GM19468 (cell line): ENCODE measurements at regions not wholly inside any gene's neighbourhood (a gene's known extent, or its start where the extent isn't known, plus 50 kb on each side); places are given as distances from the start of the nearest gene placed in this dataset.
"Not testable (repeated sequence)": the region's sequence is repeated elsewhere in the genome, so short reads cannot be mapped to it uniquely, and the experiment has no call there.

Experiments
- ATAC-seq: cut with Tn5 transposase; IDR thresholded peaks from one replicate; pipeline ENCODE4 v1.9.1; 2021; ENCODE audit warnings: mild to moderate bottlenecking, moderate library complexity, moderate number of reproducible peaks; ENCODE audit not compliant: unreplicated experiment; ENCODE audit errors: extremely low read depth

DNA sequence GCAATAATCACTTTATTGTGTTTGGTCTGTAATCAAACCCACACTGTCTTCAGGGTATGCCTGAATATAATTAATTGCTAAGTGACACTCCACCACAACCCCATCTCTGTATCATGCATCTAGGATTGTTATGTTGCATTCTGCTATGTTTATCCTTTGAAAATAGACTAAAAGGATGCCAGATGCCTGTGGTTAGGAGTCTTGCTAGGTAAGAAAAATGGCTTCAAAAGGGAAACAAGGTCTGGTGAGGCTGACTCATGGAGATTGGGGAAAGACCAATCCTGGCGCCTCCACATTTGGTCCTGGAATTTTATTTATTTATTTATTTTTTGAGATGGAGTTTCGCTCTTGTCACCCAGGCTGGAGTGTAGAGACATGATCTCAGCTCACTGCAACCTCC, 360.5 kb upstream of the SLC7A11 start:
- ATAC-seq, result no peak

DNA sequence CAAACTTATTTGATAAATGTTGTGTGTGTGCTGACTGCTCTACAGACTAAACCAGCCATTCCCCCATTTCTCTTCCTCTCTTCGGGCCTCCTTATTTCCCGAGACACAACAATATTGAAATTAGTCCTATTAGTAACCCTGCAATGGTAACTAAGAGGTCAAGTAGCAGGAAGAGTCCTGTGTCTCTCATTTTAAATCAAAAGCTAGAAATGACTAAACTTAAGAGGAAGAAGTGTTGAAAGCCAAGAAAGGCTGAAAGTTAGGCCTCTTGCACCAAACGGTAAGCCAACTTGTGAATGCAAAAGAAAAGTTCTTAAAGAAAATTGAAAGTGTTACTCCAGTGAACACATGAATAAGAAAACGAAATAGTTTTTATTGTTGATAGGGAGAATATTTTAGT, 357.8 kb upstream of the SLC7A11 start:
- no peak for ATAC-seq

GRCh38 chr4:138598226-138598625, 356.1 kb upstream of the SLC7A11 start:
- ATAC-seq, result no peak

GRCh38 chr4:138596896-138597295, 354.7 kb upstream of the SLC7A11 start:
- ATAC-seq, result no peak

GRCh38 chr4:138595731-138596460, 353.7 kb upstream of the SLC7A11 start:
- ATAC-seq, result no peak

DNA sequence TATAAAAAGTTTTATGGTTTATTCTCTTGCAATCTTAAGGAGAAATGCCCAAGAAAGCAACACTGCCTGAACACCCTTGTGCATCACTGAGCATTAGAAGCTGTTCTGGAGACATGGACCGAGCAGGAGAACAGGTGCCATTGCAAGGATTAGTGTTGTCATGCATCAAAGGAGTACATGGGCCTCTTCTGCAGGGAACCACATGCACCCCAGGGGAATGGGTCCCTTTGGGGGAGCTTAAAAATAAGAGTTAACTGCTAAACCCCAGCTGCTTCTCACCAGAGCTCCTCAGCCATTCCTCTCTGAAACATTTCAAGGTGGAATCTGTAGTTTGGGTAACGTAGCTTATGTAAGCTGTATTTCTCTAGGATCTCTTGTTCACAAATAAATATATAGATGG, 353.0 kb upstream of the SLC7A11 start:
- ATAC-seq, result no peak

- ATAC-seq, result no peak
These were observed 350.6 kb upstream of the SLC7A11 start for GRCh38 chr4:138592796-138593195.

DNA sequence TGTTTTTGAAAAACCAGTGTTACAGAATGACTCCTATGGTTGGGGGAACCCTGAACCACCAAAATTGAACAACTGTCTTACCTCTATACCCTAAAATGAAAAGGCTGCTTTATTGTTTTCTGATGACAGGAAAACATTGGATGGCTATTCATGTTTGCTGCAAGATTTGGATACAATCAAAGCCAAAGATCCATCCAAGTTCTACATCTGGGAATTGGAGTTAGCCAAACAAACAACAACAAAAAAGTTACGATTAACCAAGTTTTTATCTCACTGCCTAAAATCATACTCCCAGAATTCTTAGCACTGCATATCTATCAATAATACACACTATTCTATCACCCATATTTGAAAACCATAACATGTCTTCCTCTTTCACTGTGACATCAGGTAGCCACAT, 349.7 kb upstream of the SLC7A11 start:
- no peak for ATAC-seq

- no peak for ATAC-seq
These were observed 346.4 kb upstream of the SLC7A11 start for GRCh38 chr4:138588501-138588900.

- no peak for ATAC-seq
These were observed 337.0 kb upstream of the SLC7A11 start for GRCh38 chr4:138579146-138579545.

- not testable (repeated sequence) for ATAC-seq
These were observed 335.7 kb upstream of the SLC7A11 start for GRCh38 chr4:138577826-138578225.

- no peak for ATAC-seq
These were observed 335.0 kb upstream of the SLC7A11 start for GRCh38 chr4:138577145-138577544.

- ATAC-seq, result no peak
These were observed 334.5 kb upstream of the SLC7A11 start for GRCh38 chr4:138576684-138577083.

GRCh38 chr4:138573246-138573645, 331.1 kb upstream of the SLC7A11 start:
- no peak for ATAC-seq

GRCh38 chr4:138572007-138572406, 329.9 kb upstream of the SLC7A11 start:
- ATAC-seq, result no peak

- ATAC-seq, result no peak
These were observed 325.5 kb upstream of the SLC7A11 start for GRCh38 chr4:138567696-138568095.

- no peak for ATAC-seq
These were observed 323.4 kb upstream of the SLC7A11 start for GRCh38 chr4:138565576-138565975.

DNA sequence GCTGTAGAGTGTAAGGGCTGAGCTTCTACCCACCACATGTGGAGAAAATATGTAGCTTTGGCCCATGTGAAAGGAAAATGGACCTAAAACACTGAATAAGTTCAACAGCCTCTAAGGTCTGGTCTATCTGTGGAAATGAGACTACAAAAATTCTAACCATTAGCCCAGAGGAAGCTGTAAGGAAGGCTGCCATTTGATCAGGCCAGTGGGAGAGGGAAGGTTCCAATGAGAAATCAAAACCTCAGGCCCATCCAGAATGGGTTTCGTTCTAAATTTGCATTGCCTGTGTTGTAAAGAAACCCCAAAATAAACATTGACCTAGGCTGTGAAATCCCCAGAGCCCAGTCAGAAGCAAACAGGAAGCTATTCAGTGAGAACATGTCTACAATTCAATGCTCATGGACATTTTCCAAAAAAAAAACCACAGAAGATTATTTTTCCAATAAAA, 320.4 kb upstream of the SLC7A11 start:
- ATAC-seq, result no peak

DNA sequence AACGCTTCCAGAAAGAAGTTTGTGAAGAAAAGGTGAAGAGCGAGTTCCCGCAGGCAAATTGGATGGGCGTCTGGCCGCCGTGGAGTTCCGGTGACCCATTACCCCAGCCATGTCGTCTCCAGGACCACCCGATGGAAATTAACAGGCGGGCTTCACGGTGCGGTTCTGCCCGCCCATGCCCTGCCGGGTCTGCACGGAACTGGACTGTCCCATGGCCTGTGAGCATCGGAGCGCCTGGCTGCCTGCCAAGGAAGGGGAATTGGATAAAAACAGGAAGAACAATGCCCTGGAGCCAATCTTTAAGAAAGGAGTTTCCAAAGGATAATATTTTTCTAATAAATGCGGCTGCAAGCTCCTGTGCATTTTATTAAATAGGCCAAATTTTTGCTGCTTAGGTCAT, 319.8 kb upstream of the SLC7A11 start:
- no peak for ATAC-seq

DNA sequence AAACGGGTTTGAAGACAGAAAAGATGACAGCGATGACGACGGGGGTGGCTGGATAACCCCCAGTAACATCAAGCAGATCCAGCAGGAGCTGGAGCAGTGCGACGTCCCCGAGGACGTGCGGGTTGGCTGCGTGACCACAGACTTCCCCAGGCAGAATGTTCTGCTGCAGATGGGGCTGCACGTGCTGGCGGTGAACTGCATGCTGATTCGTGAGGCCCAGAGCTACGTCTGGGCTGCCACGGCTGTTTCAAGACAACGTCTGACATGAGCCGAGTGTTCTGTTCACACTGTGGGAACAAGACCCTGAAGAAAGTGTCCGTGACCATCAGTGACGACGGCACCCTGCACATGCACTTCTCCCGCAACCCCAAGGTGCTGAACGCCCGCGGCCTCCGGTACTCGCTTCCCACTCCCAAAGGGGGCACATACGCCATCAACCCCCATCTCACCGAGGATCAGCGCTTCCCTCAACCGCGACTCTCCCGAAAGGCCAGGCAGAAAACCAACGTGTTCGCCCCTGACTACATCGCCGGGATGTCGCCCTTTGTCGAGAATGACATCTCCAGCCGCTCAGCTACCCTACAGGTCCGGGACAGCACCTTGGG, 319.2 kb upstream of the SLC7A11 start:
- no peak for ATAC-seq

GRCh38 chr4:138560448-138560847, 318.3 kb upstream of the SLC7A11 start:
- no peak for ATAC-seq

DNA sequence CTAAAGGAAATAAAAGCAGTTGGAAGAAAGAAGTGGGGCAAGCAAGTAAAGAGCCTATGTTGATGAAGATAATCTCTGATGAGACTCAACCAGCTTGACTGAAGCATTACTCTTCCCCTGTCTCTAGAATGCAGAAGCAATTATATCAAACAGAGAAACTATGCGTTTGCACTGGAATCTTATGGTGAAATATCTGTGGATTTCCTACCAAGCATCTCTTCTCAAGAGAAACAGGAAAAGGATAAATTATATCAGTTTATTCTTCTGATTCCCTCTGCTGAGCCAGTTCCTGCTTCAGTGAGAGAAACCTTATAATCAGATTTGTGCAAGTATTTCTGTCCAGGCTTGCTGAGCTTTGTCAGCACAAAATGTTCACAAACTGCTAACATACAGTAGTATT, 316.7 kb upstream of the SLC7A11 start:
- ATAC-seq, result no peak
